Parathyroid adenoma (tissue), 2 donors: ENCODE measurements at regions not wholly inside any gene's neighbourhood (a gene's known extent, or its start where the extent isn't known, plus 50 kb on each side); places are given as distances from the start of the nearest gene placed in this dataset.

ENCODE experiments used
- H2AFZ ChIP-seq: fragments of 300-600 bp; sonication (generic); one replicate; pipeline ENCODE4 v1.7.0; 2017; ENCODE audit warnings: antibody characterized with exemption, mild to moderate bottlenecking
- H3K27ac ChIP-seq: fragments of 300-600 bp; sonication (generic); one replicate; pipeline ENCODE4 v1.7.0; 2017
- H3K27me3 ChIP-seq: fragments of 300-600 bp; sonication (generic); one replicate; pipeline ENCODE4 v1.7.0; 2017; ENCODE audit warnings: low read length; ENCODE audit not compliant: control insufficient read depth, insufficient read depth
- H3K36me3 ChIP-seq: fragments of 300-600 bp; sonication (generic); one replicate; pipeline ENCODE4 v1.7.0; 2017; ENCODE audit warnings: low read length; ENCODE audit not compliant: control insufficient read depth, insufficient read depth
- H3K4me1 ChIP-seq: fragments of 300-600 bp; sonication (generic); one replicate; pipeline ENCODE4 v1.7.0; 2017; ENCODE audit warnings: control low read depth
- H3K4me2 ChIP-seq: fragments of 300-600 bp; sonication (generic); one replicate; pipeline ENCODE4 v1.7.0; 2017; ENCODE audit warnings: low read length
- H3K4me3 ChIP-seq: fragments of 300-600 bp; sonication (generic); one replicate; pipeline ENCODE4 v1.7.0; 2017; ENCODE audit warnings: low read depth, low read length
- H3K79me2 ChIP-seq: fragments of 300-600 bp; sonication (generic); one replicate; pipeline ENCODE4 v1.7.0; 2017; ENCODE audit warnings: control low read depth
- H3K9ac ChIP-seq: fragments of 300-600 bp; sonication (generic); one replicate; pipeline ENCODE4 v1.7.0; 2017; ENCODE audit warnings: mild to moderate bottlenecking
- H3K9me3 ChIP-seq: fragments of 300-600 bp; sonication (generic); one replicate; pipeline ENCODE4 v1.7.0; 2017; ENCODE audit warnings: low read length; ENCODE audit not compliant: control insufficient read depth
- CTCF ChIP-seq: fragments of 300-600 bp; sonication (generic); IDR thresholded peaks from one replicate; pipeline ENCODE4 v1.7.0; 2017; ENCODE audit warnings: antibody characterized with exemption, mild to moderate bottlenecking
- donor health status: primary hyperparathyroidism.

- no peak for TF ChIP-seq CTCF
Measured at GRCh38 chr3:170725285-170725731, 139.4 kb upstream of the SLC7A14 start.

GRCh38 chr3:170724599-170725280 lies 138.9 kb upstream of the SLC7A14 start:
- Histone ChIP-seq H3K4me2 (no peak overlapping the region), H3K36me3 (no peaks in the 10 kb centered on the region), H2AFZ (no peak overlapping the region), H3K4me1 (no peaks in the 10 kb centered on the region), H3K27me3 (no peaks in the 10 kb centered on the region), H3K27ac (no peak overlapping the region), H3K4me3 (no peak overlapping the region), H3K9ac (no peak overlapping the region), H3K9me3 (no peaks in the 10 kb centered on the region), H3K79me2 (no peaks in the 10 kb centered on the region)
- no peak for TF ChIP-seq CTCF

More at GRCh38 chr3:170725285-170725731, 139.4 kb upstream of the SLC7A14 start:
- no peak overlapping the region for H2AFZ ChIP-seq
- H3K9ac ChIP-seq, result no peak overlapping the region
- H3K4me2 ChIP-seq, result no peak overlapping the region
- no peak overlapping the region for H3K4me3 ChIP-seq
- H3K4me1 ChIP-seq, result no peaks in the 10 kb centered on the region
- no peak overlapping the region for H3K27ac ChIP-seq
- H3K9me3 ChIP-seq, result no peaks in the 10 kb centered on the region
- H3K36me3 ChIP-seq, result no peaks in the 10 kb centered on the region
- no peaks in the 10 kb centered on the region for H3K27me3 ChIP-seq
- no peaks in the 10 kb centered on the region for H3K79me2 ChIP-seq

GRCh38 chr3:170723241-170723640 lies 137.4 kb upstream of the SLC7A14 start:
- Histone ChIP-seq H3K4me2 (no peak overlapping the region), H3K9me3 (no peaks in the 10 kb centered on the region), H3K36me3 (no peaks in the 10 kb centered on the region), H3K27me3 (no peaks in the 10 kb centered on the region), H3K9ac (no peak overlapping the region), H3K79me2 (no peaks in the 10 kb centered on the region), H3K4me1 (no peaks in the 10 kb centered on the region), H3K4me3 (no peak overlapping the region), H3K27ac (no peak overlapping the region), H2AFZ (no peak overlapping the region)
- no peak for TF ChIP-seq CTCF

- H3K9ac ChIP-seq, result no peak overlapping the region
- H3K27me3 ChIP-seq, result no peaks in the 10 kb centered on the region
- no peaks in the 10 kb centered on the region for H3K4me1 ChIP-seq
- H3K36me3 ChIP-seq, result no peaks in the 10 kb centered on the region
- no peaks in the 10 kb centered on the region for H3K79me2 ChIP-seq
- H2AFZ ChIP-seq, result no peak overlapping the region
- no peaks in the 10 kb centered on the region for H3K9me3 ChIP-seq
- H3K27ac ChIP-seq, result no peak overlapping the region
- no peak overlapping the region for H3K4me3 ChIP-seq
- H3K4me2 ChIP-seq, result no peak overlapping the region
- TF ChIP-seq CTCF, result no peak
Measured at GRCh38 chr3:170721563-170721962, 135.7 kb upstream of the SLC7A14 start.

GRCh38 chr3:170719300-170719699 lies 133.4 kb upstream of the SLC7A14 start:
- no peaks in the 10 kb centered on the region for H3K27me3 ChIP-seq
- H3K79me2 ChIP-seq, result no peaks in the 10 kb centered on the region
- H3K9me3 ChIP-seq, result no peaks in the 10 kb centered on the region
- no peaks in the 10 kb centered on the region for H3K36me3 ChIP-seq
- no peak overlapping the region for H3K9ac ChIP-seq
- TF ChIP-seq CTCF, result no peak
- H2AFZ ChIP-seq, result no peak overlapping the region
- no peak overlapping the region for H3K27ac ChIP-seq
- no peak overlapping the region for H3K4me2 ChIP-seq
- no peak overlapping the region for H3K4me3 ChIP-seq
- no peaks in the 10 kb centered on the region for H3K4me1 ChIP-seq
